SKM-1 (cell line): ENCODE measurements at regions not wholly inside any gene's neighbourhood (a gene's known extent, or its start where the extent isn't known, plus 50 kb on each side); places are given as distances from the start of the nearest gene placed in this dataset.

ENCODE experiments used
- DNase-seq: peaks from one replicate; lab custom pipeline; 2025; ENCODE audit not compliant: unreplicated experiment; lab: John Stamatoyannopoulos, UW

DNA sequence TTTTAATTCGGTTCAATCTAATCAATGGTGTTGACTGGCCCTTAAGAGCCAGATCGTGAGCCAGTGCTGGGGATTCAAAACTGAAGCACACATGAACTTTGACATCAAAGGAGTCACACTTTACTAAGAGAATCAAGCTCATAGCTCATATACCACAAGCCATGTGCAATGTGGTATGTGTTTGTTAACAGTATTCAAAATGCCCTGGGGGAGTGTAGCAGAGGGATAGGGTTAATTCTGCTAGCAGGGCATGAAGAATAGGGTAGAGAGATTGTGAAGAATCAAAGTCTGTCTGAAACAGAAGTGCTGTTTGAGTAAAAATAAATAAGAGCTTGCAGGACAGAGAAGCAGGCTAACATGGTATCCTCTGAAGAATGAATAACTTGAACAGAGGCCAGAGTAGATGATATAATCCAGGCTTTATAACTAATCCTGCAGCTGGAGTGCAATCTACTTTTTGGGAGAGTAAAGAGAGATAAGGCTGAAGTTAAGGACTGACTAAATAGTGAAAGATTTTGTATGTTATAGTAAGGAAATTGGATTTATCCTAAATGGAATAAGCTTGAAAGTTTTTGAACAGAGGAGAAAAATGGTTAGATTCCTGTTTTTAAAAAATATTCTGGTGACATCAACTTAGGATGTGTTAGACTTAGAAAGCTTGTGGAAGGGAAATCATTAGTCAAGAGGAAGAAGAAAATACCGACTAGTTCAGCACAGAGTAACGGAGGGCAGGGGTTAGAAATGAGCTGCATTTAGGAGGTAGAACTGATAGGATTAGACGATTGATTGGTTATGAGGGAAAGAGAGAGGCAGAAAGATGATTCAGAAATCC lies 292.0 kb downstream of the NFKBIZ start:
- no peak for DNase-seq

DNA sequence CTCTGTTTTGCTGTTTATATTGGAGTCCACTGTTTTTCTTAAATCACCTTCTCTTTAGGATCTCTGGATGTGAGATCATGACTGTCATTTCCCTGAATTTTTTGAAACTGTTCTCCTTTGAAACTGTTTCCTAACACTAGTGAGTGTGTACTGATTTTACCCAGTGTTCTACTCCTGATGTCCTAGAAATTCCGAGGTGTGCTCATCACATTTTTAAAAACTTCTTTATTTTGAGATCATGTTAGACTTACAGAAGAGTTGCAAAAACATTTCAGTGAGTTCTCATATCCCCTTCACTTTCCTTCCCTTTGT lies 292.6 kb downstream of the NFKBIZ start:
- no peak for DNase-seq

DNA sequence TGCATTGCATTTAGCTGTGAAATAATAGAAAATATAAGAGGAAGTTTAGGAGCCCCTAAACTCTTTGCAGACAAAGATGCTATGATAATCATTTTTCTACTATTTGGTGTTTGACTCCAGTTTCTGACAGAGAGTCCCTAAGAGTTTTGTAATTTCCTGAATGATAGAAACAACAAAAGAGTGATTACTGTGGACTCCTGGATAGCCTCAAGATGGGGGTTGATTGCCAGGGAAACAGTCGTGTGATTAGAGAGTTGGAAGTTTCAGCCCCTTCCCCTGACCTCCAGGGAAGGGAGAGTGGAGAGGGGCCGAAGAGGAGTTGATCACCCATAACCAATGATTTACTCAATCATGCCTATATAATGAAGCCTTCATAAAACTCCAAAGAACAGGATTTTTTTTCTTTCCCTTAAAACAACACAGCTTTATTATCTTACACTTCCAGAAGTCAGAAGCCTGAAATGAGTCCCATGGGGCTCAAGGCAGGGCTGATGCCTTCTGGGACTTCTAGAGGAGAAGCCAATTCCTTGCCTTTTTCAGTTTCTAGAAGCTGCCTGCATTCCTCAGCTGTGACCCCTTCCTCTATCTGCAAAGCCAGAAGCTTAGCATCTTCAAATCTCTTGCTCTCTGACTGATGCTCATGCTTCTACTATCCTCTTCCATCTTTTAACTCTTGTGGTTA lies 292.3 kb upstream of the ZPLD1 start:
- no peak for DNase-seq

DNA sequence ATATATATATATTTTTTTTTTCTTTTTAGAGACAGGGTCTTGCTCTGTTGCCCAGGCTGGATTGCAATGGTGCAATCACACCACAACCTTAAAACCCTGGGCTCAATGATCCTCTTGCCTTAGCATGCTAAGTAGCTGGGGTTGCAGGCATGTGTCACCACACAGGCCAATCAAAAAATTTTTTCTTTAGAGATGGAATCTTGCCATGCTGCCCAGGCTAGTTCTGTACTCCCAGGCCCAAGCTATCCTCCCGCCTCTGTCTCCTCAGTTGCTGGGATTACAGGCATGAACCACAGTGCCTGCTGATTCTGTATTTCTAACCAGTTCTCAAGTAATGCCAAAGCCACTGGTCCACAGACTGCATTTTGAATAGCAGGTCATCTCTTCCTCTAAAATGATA lies 291.3 kb upstream of the ZPLD1 start:
- DNase-seq = no peak

DNA sequence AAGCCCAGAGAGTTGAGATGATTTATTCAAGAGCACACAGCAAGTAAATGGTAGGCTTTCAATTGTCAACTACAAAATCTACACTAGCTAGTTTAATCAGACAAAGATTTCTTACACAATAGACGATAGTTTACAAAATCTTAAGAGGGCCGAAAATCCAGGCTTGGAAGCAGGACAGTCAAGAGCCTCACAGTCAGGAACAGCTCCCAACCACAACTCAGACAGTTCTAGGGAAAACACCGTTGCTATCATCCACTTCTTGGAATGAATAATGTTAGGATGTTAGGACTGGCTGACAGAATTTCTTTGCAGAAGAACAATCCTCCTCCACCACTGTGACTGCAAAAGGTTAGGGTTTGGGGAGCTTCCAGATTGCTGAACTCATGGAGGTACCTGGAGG lies 290.8 kb upstream of the ZPLD1 start:
- DNase-seq = no peak

DNA sequence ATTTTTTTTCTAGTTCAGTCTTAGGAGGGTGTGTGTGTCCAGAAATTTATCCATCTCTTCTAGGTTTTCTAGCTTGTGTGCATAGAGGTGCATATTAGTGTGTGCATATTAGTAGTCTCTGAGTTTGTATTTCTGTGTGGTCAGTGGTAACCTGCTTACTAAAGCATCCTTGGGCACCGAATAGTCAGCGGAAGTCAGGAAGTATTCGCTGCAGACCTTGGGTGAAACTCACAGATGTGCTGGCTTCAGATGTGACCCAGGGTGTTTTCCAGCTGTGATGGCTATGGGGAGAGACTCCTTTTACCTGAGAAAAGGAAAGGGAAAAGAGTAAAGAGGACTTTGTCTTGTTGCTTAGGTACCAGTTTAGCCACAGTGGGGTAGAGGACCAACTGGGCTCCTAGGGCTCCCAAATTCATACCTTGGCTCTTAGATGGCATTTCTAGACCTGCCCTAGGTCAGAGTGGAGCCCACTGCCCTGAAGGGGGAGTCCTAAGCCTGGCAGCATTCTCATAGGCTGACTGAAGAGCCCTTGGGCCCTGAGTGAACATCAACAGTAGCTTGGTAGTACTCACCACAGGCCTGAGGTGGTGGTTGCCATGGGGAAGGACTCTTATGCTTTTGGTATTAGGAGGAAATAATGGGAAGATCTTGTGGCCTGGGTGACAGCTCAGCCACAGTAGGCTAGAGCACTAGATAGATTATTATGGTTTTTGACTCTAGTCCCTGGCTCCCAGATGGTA lies 286.0 kb upstream of the ZPLD1 start:
- DNase-seq = no peak

DNA sequence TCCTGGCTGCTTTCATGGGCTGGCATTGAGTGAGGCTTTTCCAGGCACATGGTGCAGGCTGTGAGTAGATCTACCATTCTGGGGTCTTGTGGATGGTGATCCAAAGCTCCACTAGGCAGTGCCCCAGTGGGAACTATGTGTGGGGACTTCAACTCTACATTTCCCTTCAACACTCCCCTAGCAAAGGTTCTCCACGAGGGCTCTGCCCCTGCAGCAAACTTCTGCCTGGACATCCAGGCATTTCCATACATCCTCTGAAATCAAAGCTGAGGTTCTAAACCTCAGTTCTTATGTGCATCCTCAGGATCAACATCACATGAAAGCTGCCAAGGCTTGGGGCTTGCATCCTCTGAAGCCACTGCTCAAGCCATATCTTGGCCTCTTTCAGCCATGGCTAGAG lies 282.9 kb upstream of the ZPLD1 start:
- no peak for DNase-seq

DNA sequence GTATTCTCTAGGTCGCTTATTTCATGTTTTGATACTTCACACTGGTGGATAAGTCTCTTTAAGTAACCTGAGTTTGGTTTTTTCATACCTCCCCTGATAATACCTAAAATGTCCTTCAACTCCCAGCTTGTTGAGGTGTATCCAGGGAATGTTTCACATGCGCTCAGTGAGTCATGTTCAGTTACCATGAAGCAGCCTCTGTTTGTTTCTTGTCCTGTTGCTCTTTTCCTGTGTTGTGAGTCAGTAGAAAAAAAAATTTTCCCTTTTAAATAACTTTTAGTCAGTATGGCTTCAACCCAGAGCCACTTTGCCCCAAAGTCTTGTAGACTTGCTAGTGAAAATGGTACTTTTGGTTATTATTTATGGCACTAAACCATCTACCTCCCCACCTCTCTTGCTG lies 278.4 kb upstream of the ZPLD1 start:
- DNase-seq = no peak

DNA sequence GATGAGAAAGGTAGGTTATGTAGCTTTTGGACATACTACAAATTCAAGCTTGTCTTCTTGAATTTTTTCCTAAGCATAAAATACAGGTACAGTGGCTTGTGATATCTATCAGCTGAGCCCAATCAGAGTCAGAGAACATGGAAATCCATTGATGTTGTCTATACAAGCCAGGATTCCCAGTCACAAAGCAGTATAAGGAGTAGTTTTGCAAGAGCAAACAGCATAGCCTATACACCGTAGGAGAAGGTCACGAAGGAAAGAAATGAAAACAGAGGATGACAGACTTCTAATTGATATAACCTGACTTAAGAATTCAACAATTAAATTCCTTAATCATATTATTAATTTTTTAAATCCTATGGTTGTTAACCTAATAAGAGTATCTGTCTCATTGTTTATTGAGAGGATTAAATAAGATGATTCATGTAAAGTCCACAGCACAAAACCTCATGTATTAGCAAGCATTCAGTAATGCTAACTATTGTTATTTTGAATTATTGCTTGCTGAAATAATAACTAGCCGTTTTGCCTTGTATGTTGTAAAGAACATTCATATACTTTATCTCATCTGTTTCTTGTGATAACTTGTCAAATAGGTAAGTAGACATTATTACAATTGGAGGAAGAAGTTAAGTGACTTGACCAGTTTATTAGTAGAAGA lies 276.6 kb upstream of the ZPLD1 start:
- no peak for DNase-seq

DNA sequence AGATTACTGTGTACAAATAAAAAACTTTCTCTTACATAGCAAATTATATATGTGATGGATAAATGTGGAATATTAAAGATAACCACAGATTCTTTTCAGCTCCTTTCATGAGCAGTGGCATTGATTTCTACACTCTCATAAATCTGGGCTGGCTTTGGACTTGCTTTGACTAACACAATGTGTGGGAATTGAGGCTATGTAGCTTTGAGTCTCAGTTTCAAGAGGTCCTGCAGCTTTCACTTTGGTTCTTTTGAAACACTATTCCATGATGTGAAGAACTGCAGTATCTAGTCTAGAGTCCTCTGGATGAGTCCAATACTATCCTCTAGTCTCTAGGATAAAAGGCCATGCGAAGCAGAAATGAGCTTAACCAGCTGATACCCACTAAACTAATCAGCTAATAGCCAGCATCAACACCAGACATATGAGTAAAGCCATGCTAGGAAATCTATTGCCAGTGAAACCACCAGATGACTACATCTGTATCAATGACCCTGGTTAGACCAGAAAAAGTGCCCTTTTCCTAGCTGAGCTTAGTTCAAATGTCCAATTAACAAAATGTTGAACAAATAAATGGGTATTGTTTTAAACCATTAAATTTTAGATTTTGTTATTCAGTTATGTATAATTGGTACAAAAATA lies 274.9 kb upstream of the ZPLD1 start:
- DNase-seq = no peak

DNA sequence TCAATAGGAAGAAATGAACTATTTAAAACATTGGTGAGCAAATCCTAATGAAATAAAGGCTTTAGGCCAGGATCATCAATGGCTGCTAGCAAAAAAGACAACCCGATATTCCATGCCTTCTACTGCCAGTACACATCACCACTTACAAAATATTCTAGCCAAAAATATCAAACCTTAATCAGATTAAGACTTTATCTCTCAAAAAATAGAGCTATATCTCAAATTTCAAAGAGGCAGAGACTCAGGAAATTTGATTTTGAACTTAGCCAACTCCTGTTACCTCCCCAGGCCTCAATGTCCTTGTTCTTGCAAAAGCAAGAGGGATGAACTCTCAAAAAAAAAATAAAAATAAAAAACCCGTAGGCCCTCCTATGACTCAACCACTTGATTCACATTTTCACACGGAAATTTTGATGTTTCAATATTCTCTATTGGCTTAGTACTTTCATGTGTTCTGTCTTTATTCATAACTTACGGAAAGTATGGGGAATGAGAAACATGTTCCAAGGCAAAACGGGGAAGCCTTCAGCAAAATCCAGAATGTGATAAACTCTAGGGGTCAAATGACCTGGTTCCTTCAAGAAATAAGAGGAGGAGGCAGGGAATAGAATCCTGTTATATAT lies 273.3 kb upstream of the ZPLD1 start:
- no peak for DNase-seq

DNA sequence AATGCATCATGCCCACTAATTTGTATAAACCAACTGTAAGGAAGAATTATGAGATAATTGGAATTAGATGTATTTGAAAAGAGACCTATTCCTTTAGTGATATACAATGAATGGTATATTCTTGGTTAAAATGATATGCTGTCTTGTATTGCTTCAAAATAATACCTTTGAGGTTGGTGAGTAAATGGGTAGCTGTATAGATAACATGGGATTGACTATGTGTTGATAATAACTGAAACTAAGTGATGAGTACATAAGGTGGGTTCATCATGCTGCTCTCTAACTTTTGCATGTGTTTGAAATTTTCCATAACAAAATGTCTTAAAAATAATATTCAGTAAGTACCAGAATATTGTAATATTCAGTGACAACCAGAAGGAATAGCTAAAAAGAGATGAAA lies 272.6 kb upstream of the ZPLD1 start:
- no peak for DNase-seq

DNA sequence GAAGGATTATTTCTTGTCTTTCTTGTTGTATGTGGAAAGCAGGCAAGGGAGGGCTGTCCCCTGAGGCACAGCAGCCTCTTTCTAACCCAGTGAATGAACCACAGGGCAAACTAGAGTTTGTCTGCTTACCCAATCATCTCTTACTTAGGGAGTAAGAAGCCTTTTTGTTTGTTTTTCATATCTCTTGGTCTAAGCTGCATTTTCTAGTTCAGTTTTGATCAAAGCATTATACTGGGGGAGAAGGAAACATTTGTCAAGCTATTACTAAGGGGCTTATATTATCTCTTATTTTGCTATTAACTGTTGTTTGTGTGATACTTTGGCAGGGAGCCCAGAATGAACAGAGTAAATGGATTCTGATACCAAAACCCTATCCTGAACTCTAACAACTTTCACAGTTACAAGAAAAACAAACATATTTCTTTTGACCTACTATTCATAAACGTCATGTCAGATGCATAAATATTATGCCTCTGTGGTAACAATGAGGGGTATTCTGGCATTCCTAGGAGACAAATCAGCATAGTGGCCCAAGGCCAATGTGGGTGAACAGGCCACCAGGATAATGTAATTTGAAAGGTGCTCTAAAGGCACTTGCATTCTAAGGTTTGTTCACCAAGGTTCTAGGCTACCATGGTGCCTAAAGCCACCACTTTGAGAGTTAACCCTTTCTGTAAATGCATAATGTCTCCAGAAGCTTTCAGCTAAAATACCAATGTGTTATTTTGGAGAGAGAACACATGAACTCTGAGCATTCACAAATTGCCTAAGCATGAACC lies 271.6 kb upstream of the ZPLD1 start:
- no peak for DNase-seq

DNA sequence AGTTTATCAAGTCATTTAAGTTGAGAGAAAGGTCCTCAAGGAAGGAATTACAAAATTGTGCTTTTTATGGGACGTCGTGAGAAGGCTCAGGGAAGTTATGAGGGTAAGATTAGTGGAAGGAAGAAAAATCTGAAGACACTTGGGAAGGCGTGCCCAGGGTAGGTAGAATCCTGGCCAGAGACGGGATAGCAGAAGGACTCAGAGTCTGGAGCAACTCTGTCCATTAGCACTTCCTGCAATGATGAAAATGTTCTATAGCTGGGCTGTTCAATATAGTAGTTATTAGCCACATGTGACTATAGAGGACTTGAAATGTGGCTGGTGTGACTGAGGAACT lies 271.0 kb upstream of the ZPLD1 start:
- no peak for DNase-seq

DNA sequence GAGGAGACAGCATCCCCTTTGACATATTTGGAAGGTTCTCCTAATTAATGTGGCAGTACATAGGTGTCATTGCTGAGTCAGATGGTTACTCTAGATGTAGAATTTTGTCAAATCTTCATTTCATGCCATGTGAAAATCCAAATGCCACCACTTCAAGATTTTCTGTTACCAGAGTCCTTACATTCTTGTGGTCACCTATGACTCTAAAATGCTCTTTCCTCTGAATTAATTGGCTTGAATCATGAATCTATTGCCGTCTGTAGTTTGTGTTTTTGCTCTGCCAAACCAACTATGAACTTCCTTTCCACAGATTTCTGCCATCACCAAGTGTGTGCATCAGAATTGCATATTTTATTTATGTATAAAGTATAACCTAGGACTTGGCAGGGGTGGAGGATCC lies 269.4 kb upstream of the ZPLD1 start:
- DNase-seq = no peak

DNA sequence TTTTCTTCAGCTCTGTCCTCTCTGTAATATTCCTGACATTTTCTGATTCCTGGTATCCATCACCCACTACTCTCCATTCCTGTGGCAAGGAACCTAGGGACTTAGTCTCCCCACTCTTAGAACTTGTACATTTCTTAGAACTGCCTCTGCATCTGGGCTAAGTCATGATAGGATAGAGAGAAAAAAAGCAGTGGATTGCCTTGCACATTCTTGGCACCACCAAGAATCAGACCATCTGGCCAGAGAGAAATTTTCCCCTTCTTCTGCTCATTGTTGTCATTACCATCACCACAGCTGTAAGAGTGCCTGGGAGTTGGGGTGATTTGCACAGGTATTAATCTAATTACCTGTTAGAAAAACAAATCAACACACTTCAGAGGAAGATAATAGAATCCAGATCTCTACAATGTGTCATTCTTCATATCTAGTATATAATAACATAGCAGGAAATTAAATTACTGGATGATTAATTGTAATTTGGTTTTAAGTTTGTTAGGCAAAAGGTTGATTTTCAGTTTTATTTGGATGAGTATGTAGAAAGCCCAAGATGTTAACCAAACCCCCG lies 264.8 kb upstream of the ZPLD1 start:
- DNase-seq = no peak

DNA sequence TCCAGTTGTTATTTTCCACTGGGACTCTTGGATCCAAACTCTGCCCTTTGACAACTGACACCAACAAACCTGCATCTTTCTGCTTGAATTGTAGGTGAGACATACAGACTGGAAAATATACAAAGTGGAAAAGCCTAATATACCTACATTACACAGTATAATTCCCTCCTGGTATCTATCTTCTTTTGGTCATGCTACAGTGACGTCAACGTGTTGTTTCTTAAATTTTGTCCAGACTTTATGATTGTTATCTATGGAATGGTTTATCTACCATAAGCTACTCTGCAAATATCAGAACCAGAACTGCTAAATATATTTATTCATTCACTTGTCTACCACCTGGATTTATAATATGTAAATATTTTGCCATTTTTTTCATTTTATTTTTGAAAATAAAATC lies 264.3 kb upstream of the ZPLD1 start:
- DNase-seq = no peak

DNA sequence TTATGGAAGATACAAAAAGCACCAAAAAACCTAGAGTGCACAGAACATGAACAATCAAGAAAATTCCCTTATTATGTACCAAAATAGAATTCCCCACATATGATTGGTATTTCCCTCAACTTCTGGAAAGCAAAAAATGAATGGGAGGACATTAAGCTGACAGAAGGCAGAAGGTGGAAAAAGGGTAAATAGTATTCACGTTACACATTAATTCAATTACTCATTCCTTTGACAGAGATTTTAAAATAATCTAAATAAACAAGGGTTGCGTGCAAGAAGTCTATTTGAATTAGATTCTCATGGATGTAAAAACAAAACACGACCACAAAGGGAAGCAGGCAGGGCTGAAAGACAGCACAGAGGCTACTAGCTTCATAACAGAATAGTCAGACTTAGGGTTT lies 260.5 kb upstream of the ZPLD1 start:
- no peak for DNase-seq

DNA sequence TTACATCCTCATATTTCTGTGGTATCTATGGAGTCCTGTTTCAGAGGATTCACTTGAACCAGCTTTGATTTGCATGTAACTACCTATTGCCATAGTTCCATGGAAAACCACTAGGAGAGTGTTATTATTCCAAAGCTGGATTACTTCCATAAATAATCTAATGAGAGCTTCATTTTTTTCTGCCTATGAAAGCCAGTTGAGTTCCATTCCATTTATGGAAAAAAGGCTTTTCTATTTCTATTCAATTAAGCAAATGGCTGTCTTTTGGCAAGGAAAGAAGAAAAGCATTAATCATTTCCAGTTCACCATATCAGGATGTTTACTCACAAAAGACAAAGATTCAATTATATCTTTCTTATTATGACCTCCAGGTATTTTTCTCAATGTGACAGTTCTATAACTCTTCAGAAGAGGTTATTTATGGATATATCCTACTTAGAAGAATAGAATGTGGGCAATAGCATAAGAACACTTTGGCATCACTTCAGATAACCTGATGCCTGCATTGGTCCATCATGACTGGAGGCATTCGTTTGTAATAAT lies 259.9 kb upstream of the ZPLD1 start:
- DNase-seq = no peak
